Esophagus squamous epithelium (tissue), 5 donors: ENCODE measurements at regions not wholly inside any gene's neighbourhood (a gene's known extent, or its start where the extent isn't known, plus 50 kb on each side); places are given as distances from the start of the nearest gene placed in this dataset.
"Not testable (repeated sequence)": the region's sequence is repeated elsewhere in the genome, so short reads cannot be mapped to it uniquely, and the experiment has no call there.

Experiments used
- DNase-seq: peaks from one replicate; lab custom pipeline; 2025; lab: John Stamatoyannopoulos, UW
- H3K27ac ChIP-seq, 4 donors: fragments of 200-600 bp; sonication (generic); one replicate each; pipeline ENCODE4 v1.5.1; 2016 to 2019; ENCODE audit warnings: mild to moderate bottlenecking in 1 of 4
- H3K27me3 ChIP-seq, 4 donors: fragments of 200-600 bp; sonication (generic); 1 replicate in 3 of 4; 2 replicates in 1 of 4; pipeline versions ENCODE4 v1.5.1 to v1.6.0; 2017 to 2021; ENCODE audit warnings: antibody characterized with exemption in 1 of 4
- H3K36me3 ChIP-seq, 3 donors: fragments of 200-600 bp; sonication (generic); one replicate each; pipeline ENCODE4 v1.5.1; 2016 to 2019
- H3K4me1 ChIP-seq, 3 donors: fragments of 200-600 bp; sonication (generic); one replicate each; pipeline ENCODE4 v1.5.1; 2017 to 2019
- H3K4me3 ChIP-seq, 4 donors: fragments of 200-600 bp; sonication (generic); 1 replicate in 3 of 4; 2 replicates in 1 of 4; pipeline ENCODE4 v1.5.1; 2016 to 2019; ENCODE audit warnings: mild to moderate bottlenecking in 2 of 4, moderate library complexity in 1 of 4
- H3K9me3 ChIP-seq, 3 donors: fragments of 200-600 bp; sonication (generic); one replicate each; pipeline ENCODE4 v1.5.1; 2016 to 2019
- POLR2A ChIP-seq, 4 donors: fragments of 450-650 bp; IDR thresholded peaks; one replicate each; pipeline ENCODE4 v1.6.1; 2017; ENCODE audit warnings: antibody characterized with exemption in 4 of 4, mild to moderate bottlenecking in 4 of 4, moderate library complexity in 3 of 4
- whole genome bisulfite sequencing, 2 donors: methylation state at CpG; one replicate each; pipeline ENCODE4 v1.1.5; 2018; 5-methylcytosine and 5-hydroxymethylcytosine counted together
- intact Hi-C: fragments of 100-400 bp; cut with DNase I; formaldehyde crosslinking; loops from one replicate; pipeline ENCODE4 v1.15.0; 2022
- TF ChIP-seq, protein P1 (sequence below), 6 experiments: fragments of 450-650 bp in 4 of 6; fragments of 200-600 bp in 2 of 6; sonication (generic) in 2 of 6; IDR thresholded peaks; one replicate each; pipeline ENCODE4 v1.5.1; 2016 to 2019; ENCODE audit warnings: antibody characterized with exemption in 6 of 6, mild to moderate bottlenecking in 4 of 6, moderate library complexity in 4 of 6
- donor health status: DM: yes; HTN: yes; CAD: no.

DNA sequence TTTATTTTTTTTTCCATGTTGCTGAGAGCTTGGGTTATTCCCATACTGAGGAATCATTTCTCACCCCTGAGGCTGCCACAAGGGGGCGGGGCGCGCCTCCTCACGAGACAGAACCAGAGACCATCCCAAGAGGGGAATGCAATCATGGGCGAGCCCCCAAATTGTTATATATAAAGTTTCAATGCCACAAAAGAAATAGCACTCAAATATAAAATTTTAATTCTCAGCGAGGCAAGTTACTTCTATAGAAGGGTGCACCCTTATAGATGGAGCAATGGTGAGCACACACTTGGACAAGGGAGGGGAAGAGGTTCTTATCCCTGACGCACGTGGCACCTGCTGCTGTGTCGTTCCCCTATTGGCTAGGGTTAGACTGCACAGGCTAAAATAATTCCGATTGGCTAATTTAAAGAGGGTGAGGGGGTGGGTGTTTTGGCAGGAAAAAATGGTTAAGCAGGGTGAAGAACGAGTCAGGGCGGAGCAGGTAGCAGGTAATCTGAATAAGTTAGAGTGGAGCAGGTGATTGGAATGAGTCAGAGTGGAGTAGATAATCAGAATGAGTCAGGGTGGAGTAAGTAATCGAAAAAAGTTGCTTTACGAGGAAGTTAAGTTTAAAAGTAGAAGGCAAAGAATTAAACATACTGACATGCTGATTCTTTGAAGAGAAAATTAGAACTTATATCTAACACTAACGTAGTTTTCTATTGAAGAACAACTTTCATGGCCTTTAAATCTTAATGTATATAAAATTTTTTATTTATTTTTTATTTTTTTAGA, 177.5 kb downstream of the MTCL1 start:
- 49 to 57% methylated on average over 15 of the region's 15 CpGs for WGBS, 2 donors
- TF ChIP-seq, protein P1, sequence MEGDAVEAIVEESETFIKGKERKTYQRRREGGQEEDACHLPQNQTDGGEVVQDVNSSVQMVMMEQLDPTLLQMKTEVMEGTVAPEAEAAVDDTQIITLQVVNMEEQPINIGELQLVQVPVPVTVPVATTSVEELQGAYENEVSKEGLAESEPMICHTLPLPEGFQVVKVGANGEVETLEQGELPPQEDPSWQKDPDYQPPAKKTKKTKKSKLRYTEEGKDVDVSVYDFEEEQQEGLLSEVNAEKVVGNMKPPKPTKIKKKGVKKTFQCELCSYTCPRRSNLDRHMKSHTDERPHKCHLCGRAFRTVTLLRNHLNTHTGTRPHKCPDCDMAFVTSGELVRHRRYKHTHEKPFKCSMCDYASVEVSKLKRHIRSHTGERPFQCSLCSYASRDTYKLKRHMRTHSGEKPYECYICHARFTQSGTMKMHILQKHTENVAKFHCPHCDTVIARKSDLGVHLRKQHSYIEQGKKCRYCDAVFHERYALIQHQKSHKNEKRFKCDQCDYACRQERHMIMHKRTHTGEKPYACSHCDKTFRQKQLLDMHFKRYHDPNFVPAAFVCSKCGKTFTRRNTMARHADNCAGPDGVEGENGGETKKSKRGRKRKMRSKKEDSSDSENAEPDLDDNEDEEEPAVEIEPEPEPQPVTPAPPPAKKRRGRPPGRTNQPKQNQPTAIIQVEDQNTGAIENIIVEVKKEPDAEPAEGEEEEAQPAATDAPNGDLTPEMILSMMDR (IDR thresholded peaks at IDR 0.05): peak in 1 of 6 experiments; percentile 23
- TF ChIP-seq POLR2A (IDR thresholded peaks at IDR 0.05): no peak
- Histone ChIP-seq H3K9me3 (peaks cover 0 to 19% (median 11%) of the 10 kb centered on the region in 3 donors), H3K27me3 (no peaks in the 10 kb centered on the region), H3K4me1 (no peaks in the 10 kb centered on the region), H3K27ac (no peak overlapping the region), H3K36me3 (no peaks in the 10 kb centered on the region), H3K4me3 (no peak overlapping the region)
- intact Hi-C loops: no loop called here
- DNase-seq: no peak

DNA sequence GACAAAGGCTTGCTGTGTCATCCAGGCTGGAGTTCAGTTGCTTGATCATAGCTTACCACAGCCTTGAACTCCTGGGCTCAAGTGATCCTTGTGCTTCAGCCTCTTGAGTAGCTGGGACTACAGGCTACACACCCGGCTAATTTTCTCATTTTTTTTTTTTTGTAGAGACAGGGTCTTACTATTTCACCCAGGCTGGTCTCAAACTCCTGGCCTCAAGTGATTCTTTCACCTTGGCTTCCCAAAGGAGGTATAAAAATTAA, 178.0 kb downstream of the MTCL1 start:
- Histone ChIP-seq H3K27me3 (no peaks in the 10 kb centered on the region), H3K27ac (no peak overlapping the region), H3K4me1 (no peaks in the 10 kb centered on the region), H3K9me3 (peaks cover 0 to 19% (median 11%) of the 10 kb centered on the region in 3 donors), H3K36me3 (no peaks in the 10 kb centered on the region), H3K4me3 (no peak overlapping the region)
- 83 to 100% methylated on average over 1 of the region's 1 CpG for WGBS, 2 donors
- DNase-seq: no peak
- intact Hi-C loops: no loop called here
- no peak for TF ChIP-seq POLR2A (IDR thresholded peaks at IDR 0.05)
- TF ChIP-seq, protein P1 (IDR thresholded peaks at IDR 0.05): no peak

DNA sequence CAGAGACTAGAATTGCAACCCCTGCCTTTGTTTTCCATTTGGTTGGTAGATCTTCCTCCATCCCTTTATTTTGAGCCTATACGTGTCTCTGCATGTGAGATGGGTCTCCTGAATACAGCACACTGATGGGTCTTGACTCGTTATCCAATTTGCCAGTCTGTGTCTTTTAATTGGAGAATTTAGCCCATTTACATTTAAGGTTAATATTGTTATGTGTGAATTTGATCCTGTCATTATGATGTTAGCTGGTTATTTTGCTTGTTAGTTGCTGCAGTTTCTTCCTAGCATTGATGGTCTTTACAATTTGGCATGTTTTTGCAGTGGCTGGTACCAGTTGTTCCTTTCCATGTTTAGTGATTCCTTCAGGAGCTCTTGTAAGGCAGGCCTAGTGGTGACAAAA, 182.5 kb downstream of the MTCL1 start:
- H3K27me3 ChIP-seq, H3K9me3 ChIP-seq, intact Hi-C loops, H3K27ac ChIP-seq, DNase-seq, H3K4me3 ChIP-seq, H3K4me1 ChIP-seq, H3K36me3 ChIP-seq: not testable (repeated sequence)
- 78 to 84% methylated on average over 2 of the region's 2 CpGs for WGBS, 2 donors

DNA sequence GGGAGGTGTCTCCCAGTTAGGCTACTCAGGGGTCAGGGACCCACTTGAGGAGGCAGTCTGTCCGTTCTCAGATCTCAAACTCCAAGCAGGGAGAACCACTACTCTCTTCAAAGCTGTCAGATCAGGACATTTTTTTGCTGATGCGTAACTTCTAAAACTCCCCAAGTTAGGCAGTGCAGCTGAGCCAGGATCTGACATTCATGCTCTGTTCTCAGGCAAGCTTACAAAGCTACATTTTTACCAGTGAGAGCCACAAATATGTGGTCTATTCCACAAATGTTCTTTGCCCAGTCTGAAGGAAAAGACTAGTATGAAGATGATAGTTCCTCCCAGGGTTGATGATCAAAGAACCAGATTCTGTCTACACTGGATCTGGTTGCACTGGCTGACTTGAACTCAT, 184.1 kb downstream of the MTCL1 start:
- H3K4me3 ChIP-seq: no peak overlapping the region
- H3K36me3 ChIP-seq: no peaks in the 10 kb centered on the region
- intact Hi-C loops: no loop called here
- WGBS, 2 donors: 54 to 79% methylated on average over 2 of the region's 2 CpGs
- DNase-seq: no peak
- TF ChIP-seq POLR2A (IDR thresholded peaks at IDR 0.05): no peak
- TF ChIP-seq, protein P1 (IDR thresholded peaks at IDR 0.05): no peak
- no peaks in the 10 kb centered on the region for H3K4me1 ChIP-seq
- no peaks in the 10 kb centered on the region for H3K9me3 ChIP-seq
- no peak overlapping the region for H3K27ac ChIP-seq
- H3K27me3 ChIP-seq: no peaks in the 10 kb centered on the region

DNA sequence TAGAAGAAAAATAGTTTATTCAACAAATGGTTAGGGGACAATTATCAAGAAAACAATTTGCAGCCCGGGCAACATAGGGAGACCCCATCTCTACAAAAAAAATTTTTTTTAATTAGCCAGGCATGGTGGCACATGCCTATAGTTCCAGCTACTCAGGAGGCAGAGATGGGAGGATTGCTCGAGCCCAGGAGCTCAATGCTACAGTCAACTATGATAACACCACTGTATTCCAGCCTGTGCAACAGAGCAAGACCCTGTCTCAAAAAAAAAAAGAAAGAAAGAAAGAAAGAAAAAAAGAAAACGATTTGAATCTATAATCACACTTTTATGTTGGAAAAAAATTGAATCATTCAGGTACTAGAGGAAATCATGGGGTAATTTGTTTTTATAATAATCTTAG, 185.1 kb downstream of the MTCL1 start:
- H3K27me3 ChIP-seq, H3K4me1 ChIP-seq, DNase-seq, H3K36me3 ChIP-seq, H3K4me3 ChIP-seq, H3K9me3 ChIP-seq, H3K27ac ChIP-seq, intact Hi-C loops: not testable (repeated sequence)
- WGBS, 2 donors: 58 to 69% methylated on average over 3 of the region's 3 CpGs

DNA sequence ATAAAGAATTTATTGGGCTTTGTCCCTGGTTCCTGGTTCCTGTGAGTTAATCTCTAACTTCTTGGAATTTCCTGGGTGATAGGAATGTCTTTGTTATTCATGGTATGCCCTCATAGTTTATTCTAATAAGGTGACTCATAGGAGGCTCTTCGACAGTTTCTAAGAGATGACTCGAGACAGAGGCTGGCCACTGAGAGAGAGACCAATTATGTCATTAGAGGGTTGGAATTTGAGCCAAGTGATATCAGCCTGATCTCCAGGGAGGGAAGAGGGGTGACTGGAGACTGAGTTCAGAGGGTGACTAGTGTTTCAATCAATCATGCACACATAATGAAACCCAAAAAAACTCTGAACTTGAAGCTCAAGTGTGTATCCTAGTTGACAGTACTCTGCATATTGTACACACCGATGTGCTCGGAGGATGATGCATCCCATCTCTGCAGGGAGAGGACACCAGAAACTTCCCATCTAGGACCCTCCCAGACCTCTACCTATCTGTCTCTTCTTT, 185.7 kb downstream of the MTCL1 start:
- Histone ChIP-seq H3K27ac (no peak overlapping the region), H3K27me3 (no peaks in the 10 kb centered on the region), H3K36me3 (no peaks in the 10 kb centered on the region), H3K4me3 (no peak overlapping the region), H3K9me3 (no peaks in the 10 kb centered on the region), H3K4me1 (no peaks in the 10 kb centered on the region)
- WGBS, 2 donors: 32 to 36% methylated on average over 4 of the region's 4 CpGs
- DNase-seq: no peak
- intact Hi-C loops: no loop called here
- TF ChIP-seq, protein P1 (IDR thresholded peaks at IDR 0.05): no peak
- no peak for TF ChIP-seq POLR2A (IDR thresholded peaks at IDR 0.05)
